T-helper 17 cell (primary cell): ENCODE measurements at regions not wholly inside any gene's neighbourhood (a gene's known extent, or its start where the extent isn't known, plus 50 kb on each side); places are given as distances from the start of the nearest gene placed in this dataset.
"Not testable (repeated sequence)": the region's sequence is repeated elsewhere in the genome, so short reads cannot be mapped to it uniquely, and the experiment has no call there.

Source experiments
- ATAC-seq: fragments of 150-1000 bp; cut with Tn5 transposase; 2 replicates; pipeline ENCODE4 v1.10.0; 2021; ENCODE audit warnings: mild to moderate bottlenecking, moderate library complexity
- DNase-seq, 3 donors: peaks; one replicate each; pipeline versions ENCODE4 v3.0.0 to v3.0.0-alpha.2; 2020 to 2021
- H3K9me3 ChIP-seq: one replicate; pipeline ENCODE4 v1.7.0; 2013; ENCODE audit warnings: low read length, mild to moderate bottlenecking; ENCODE audit not compliant: control insufficient read depth, poor library complexity, severe bottlenecking
- H3K27ac Mint-ChIP-seq: one replicate; pipeline ENCODE4 v1.8.0; 2022; ENCODE audit warnings: mild to moderate bottlenecking, moderate library complexity, mixed read lengths
- H3K27me3 Mint-ChIP-seq: one replicate; pipeline ENCODE4 v1.8.0; 2022; ENCODE audit warnings: mixed read lengths
- H3K36me3 Mint-ChIP-seq: one replicate; pipeline ENCODE4 v1.8.0; 2022; ENCODE audit warnings: low read depth, mixed read lengths
- H3K4me1 Mint-ChIP-seq: one replicate; pipeline ENCODE4 v1.8.0; 2022; ENCODE audit warnings: mild to moderate bottlenecking, mixed read lengths
- H3K4me3 Mint-ChIP-seq: one replicate; pipeline ENCODE4 v1.8.0; 2022; ENCODE audit warnings: mild to moderate bottlenecking, moderate library complexity, mixed read lengths

DNA sequence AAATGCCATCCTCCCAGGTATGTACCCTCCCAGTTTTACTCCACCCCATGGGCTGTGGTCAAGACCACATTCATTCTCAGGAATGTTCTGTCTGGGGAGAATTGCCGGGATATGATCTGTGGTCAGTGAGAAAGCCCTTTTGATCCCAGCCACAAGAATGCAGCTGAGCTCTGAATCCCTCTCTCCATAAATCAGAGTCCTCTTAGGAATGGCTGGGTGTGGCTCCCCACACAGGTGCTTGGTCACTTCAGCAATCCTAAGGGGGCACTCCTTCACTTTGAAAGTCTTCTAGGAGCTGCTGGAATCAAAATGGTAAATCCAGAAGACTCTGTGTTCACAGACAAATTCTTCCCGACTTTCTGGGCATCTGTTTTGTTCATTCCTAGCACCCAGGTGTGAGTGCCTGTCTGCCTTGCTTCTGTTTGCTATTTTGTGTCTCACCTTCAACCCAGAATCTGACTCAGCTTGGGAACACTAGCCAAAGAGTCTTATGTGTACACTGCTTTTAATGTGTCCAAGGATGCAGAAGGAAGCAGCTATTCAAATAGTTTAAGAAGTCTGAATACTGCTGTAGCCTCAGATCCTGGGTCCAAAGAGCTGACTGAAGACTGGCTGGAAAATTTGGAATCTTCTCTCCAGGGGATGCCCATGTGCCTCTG, 144.6 kb upstream of the CDKN3 start:
- ATAC-seq (no peak), DNase-seq (no peak)
- Mint-ChIP-seq H3K4me1 (no peaks in the 10 kb centered on the region), H3K27ac (no peak overlapping the region), H3K27me3 (peaks cover 55% of the 10 kb centered on the region), H3K4me3 (no peak overlapping the region), H3K36me3 (no peaks in the 10 kb centered on the region)
- H3K9me3 ChIP-seq = no peaks in the 10 kb centered on the region

DNA sequence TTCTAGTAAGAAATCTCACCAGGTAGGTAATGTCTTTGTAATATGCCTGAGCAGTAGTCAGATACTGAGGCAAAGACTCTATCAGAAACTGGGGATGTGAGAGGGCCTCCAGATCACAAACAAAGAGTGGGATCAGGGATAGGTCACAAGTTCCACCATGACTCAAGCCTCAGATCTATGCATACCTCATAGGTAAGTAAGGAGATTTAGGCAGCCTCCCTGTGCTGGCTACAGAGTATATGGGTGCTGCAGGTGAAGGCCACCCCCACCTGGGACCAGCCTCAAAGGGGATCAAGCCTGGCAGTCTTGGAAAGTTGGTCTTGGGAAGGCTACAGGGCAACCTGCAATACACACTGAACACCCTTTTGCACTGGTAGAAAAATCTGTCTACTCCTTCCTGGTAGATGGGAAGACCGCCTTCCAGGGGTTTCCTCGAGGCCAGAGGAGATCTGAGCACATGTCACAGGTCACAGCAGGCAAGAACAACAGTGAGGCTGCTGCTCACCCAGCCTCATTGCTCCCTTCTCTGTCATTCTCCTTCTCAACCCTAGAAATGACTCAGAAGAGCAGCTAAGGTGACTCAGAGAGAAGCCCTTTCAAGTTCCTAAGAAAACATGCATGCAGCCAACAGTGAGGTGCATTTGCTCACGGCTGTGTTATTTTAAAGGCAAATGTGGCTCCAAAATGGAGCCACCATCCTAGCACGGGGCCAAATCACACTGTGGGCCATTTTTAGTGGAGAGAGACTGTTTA, 143.4 kb upstream of the CDKN3 start:
- Mint-ChIP-seq H3K27ac (no peak overlapping the region), H3K27me3 (peaks cover 50% of the 10 kb centered on the region), H3K4me1 (no peaks in the 10 kb centered on the region), H3K4me3 (no peak overlapping the region), H3K36me3 (no peaks in the 10 kb centered on the region)
- no peaks in the 10 kb centered on the region for H3K9me3 ChIP-seq
- DNase-seq (no peak), ATAC-seq (no peak)

DNA sequence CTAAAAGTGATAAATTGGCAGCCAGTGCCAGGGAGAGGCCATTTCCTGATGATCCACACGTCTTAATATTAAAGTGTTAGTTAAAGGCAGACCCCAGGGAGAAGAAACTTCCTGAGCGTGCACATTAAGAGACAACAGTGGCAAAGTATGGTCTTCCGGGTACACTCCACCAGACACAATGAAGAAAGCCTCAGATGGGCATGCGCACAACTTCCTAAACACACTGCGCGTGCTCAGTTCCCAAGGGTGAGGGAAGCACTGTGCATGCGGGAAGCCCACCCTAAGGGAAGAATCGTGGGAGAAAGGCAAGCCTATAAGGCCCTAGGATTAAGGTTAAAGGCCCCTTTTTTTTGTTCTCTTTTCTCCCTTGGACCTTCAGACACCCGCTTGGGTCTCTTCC, 140.7 kb upstream of the CDKN3 start:
- H3K27ac Mint-ChIP-seq = no peak overlapping the region

DNA sequence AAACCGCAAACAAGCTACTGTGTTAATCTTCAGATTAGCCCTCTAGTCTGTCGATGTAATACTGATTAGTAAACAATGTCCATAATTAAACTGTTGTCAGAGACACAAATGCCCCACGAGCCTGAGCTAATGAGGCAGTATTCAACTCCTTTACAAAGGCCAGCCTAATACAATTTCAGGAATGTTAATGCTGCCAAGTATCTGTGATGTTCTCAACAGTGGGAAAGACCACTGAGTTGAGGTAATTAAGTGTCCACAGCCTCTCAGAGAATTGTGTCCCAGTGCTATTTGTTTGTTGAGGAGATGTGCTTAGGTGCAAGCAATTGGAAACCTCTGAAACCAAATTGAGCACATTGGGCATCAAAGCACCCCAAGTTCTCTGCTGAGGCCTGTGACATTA, 139.4 kb upstream of the CDKN3 start:
- H3K4me1 Mint-ChIP-seq = no peaks in the 10 kb centered on the region
- DNase-seq = no peak
- no peaks in the 10 kb centered on the region for H3K9me3 ChIP-seq
- H3K27ac Mint-ChIP-seq = no peak overlapping the region
- no peak for ATAC-seq
- no peak overlapping the region for H3K4me3 Mint-ChIP-seq
- no peaks in the 10 kb centered on the region for H3K36me3 Mint-ChIP-seq
- peaks cover 43% of the 10 kb centered on the region for H3K27me3 Mint-ChIP-seq

More for the DNA sequence above, 140.7 kb upstream of the CDKN3 start:
- no peak overlapping the region for H3K4me3 Mint-ChIP-seq
- H3K9me3 ChIP-seq = no peaks in the 10 kb centered on the region
- ATAC-seq (no peak), DNase-seq (no peak)
- no peaks in the 10 kb centered on the region for H3K36me3 Mint-ChIP-seq
- H3K27me3 Mint-ChIP-seq = peaks cover 46% of the 10 kb centered on the region
- no peaks in the 10 kb centered on the region for H3K4me1 Mint-ChIP-seq

DNA sequence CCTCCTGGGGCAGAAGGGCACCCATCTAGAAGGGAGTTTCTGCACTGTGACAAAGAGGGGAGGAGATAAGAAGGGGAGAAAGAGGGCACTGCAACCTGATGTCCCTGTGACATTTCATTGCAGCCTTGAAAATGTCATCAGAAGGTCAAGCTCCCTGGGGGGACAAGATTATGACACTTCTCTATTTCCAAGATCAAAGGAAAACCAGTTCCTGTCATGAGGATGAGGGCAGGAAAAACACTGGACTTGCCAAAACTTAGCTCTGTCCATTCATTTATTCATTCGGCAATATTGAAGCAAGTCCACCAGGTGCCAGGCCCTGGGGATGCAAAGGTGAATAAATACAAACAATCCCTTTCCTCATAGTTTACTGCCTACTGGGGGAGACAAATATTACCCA, 138.4 kb upstream of the CDKN3 start:
- ATAC-seq (no peak), DNase-seq (no peak)
- Mint-ChIP-seq H3K4me3 (no peak overlapping the region), H3K27ac (no peak overlapping the region), H3K4me1 (no peaks in the 10 kb centered on the region), H3K27me3 (peaks cover 34% of the 10 kb centered on the region), H3K36me3 (no peaks in the 10 kb centered on the region)
- no peaks in the 10 kb centered on the region for H3K9me3 ChIP-seq

DNA sequence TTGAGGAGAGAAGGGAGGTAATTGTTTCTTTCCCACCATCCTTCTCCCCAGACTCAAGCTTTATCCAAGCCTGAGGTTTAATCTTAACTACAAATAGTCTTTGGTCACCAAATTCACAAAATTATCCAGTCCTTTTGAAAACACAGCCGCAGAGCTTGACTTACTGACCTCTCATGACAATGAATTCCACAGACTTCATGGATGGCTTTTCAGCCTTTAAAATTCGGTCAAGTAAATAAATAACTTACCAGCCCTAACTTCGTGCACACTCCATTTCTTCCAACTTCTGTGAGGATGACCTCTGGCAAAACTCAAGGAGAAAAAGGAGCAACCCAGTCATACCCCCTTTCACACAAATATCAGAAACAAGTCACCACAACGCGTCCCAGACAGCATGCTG, 137.0 kb upstream of the CDKN3 start:
- H3K36me3 Mint-ChIP-seq = no peaks in the 10 kb centered on the region
- H3K9me3 ChIP-seq = no peaks in the 10 kb centered on the region
- no peak overlapping the region for H3K4me3 Mint-ChIP-seq
- H3K27me3 Mint-ChIP-seq = peaks cover 20% of the 10 kb centered on the region
- no peaks in the 10 kb centered on the region for H3K4me1 Mint-ChIP-seq
- no peak for DNase-seq
- ATAC-seq = no peak
- H3K27ac Mint-ChIP-seq = no peak overlapping the region

DNA sequence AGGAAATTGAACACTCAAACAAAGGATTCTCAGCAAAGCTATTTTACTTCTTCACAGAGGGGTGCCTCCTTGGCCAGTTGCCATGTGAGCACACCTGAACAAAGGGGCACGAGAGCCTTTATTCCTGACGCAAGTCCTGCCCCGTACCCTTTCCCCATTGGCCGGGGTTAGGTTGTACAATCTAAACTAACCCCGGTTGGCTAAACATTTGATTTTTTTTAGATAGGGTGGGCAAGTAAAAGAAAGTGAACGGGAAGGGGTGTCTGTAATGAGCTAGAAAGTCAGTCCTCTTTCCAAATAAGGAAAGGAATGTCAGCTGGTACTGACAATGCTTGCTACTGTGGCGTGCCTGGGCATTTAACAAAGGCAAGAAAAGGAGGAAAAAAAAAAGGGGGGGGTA, 135.5 kb upstream of the CDKN3 start:
- H3K9me3 ChIP-seq = no peaks in the 10 kb centered on the region
- Mint-ChIP-seq H3K4me1 (no peaks in the 10 kb centered on the region), H3K27ac (no peak overlapping the region), H3K36me3 (no peaks in the 10 kb centered on the region), H3K27me3 (peaks cover 30% of the 10 kb centered on the region), H3K4me3 (no peak overlapping the region)
- ATAC-seq (no peak), DNase-seq (no peak)

DNA sequence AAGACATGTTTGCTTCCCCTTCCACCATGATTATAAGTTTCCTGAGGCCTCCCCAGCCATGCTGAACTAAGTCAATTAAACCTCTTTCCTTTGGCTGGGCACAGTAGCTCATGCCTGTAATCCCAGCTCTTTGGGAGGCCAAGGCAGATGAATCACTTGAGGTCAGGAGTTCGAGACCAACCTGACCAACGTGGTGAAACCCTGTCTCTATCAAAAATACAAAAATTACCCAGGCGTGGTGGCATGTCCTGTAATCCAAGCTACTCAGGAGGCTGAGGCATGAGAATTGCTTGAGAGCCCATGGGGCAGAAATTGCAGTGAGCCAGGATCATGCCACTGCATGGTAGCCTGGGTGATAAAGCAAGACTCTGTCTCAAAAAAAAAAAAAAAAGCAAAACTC, 130.2 kb upstream of the CDKN3 start:
- H3K4me1 Mint-ChIP-seq, ATAC-seq, H3K36me3 Mint-ChIP-seq, DNase-seq, H3K27ac Mint-ChIP-seq, H3K9me3 ChIP-seq, H3K4me3 Mint-ChIP-seq: not testable (repeated sequence)
- H3K27me3 Mint-ChIP-seq = peaks cover 19% of the 10 kb centered on the region

DNA sequence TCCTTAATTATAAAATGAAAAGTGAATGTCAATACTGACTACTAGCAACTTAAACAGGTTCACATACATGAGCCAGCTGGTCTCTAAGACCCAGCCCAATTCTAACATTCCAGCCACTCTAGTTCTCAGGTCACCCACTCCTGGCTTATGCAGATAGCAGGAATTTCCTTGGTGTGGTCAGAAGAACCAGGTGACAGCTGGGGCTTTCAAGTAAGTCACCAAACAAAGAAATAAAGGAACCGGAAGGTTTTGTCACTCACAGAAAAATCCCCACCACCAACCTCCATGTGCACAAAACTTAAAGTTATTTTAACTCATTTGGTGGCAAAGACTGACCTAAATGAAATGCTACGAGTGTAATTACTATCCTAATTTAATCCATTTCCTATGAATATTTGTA, 129.6 kb upstream of the CDKN3 start:
- Mint-ChIP-seq H3K4me3 (no peak overlapping the region), H3K27ac (no peak overlapping the region), H3K27me3 (peaks cover 16% of the 10 kb centered on the region), H3K4me1 (peaks cover 2% of the 10 kb centered on the region), H3K36me3 (no peaks in the 10 kb centered on the region)
- H3K9me3 ChIP-seq = no peaks in the 10 kb centered on the region
- ATAC-seq (no peak), DNase-seq (no peak)

DNA sequence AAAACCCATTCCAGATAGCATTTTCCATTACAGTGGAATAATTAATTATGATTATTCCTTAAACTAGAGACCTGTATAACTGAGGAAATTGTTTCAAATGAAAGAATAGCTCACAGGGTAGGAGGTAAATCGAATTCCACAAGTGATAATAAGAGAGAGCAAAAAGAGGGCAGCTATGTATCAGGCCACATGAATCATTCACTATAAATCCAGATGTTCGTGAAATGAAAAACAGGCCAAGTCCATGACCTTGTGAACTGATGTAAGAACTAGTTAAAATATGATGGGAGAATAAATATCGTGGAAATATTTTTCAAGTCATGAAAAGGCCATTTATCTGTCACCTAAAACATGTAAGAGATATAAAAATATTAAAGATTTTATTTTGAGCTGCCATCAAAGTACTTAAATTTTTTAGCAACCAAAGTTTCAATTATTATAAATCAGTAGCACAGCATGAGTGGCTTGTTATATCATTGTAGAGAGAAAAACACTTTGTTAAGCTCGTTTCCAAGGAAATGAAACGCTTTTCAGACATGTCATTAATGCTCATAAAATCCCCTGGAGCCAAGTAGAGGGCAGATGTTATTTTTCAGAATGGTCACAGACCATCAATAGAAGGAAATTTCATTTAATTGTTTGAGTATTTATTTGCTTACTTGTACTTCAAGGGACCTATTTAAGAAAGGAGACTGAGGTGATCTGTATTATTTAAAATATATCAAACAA, 120.6 kb upstream of the CDKN3 start:
- H3K27me3 Mint-ChIP-seq = peaks cover 10% of the 10 kb centered on the region
- H3K36me3 Mint-ChIP-seq = no peaks in the 10 kb centered on the region
- H3K4me3 Mint-ChIP-seq = no peak overlapping the region
- H3K27ac Mint-ChIP-seq = no peak overlapping the region
- H3K4me1 Mint-ChIP-seq = peaks cover 1% of the 10 kb centered on the region
- DNase-seq (no peak), ATAC-seq (no peak)
- no peaks in the 10 kb centered on the region for H3K9me3 ChIP-seq

DNA sequence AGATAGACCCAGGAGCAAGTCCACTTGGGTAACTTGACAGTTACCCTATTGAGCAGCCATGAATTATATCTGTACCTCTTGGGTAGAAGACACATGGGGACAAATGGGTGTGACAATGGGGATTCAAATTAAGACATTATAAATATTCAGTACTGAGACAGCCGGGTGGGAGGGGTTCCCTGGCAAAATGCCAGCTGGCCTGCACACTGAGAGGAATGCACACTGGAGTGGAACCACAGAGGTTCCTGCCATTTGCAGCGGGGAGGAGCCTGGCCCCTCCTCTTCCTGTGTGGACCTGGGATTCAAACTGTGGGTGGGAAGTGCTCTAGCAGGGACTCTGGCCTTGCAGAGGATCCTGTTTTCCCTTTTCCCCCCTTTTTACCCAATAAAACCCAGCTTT, 118.7 kb upstream of the CDKN3 start:
- no peak for ATAC-seq
- H3K36me3 Mint-ChIP-seq = no peaks in the 10 kb centered on the region
- no peaks in the 10 kb centered on the region for H3K4me1 Mint-ChIP-seq
- no peaks in the 10 kb centered on the region for H3K9me3 ChIP-seq
- no peak for DNase-seq
- no peak overlapping the region for H3K27ac Mint-ChIP-seq
- peaks cover 10% of the 10 kb centered on the region for H3K27me3 Mint-ChIP-seq
- H3K4me3 Mint-ChIP-seq = no peak overlapping the region

DNA sequence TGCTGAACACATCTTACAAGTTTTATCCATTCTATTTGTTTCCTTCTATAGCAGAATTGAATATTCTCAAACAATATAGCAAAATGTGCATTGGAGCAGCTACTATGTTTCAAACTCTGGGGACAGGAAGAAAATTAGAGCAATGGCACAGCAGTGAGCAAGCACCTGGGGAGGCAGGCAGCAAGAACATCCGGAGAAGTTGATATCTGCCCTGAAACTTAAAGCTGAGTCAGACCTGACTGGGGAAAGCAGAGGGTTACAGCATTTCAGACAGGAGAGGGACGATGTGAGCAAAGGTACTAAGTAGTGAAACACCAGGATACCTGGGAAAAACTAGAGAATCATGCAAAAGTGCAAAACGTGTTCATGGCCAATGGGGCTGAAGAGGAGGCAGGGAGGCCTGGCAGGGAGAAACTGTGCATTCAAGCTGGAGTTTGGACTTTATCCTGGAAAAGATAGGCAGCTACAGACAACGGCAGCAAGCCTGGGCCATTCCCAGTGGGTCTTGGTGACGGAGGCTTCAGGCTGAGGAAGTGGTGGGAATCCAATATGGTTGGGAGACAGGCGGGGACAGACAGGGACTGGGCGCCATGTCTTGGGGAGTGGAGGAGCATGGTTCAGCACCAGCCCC, 118.0 kb upstream of the CDKN3 start:
- H3K27ac Mint-ChIP-seq = no peak overlapping the region
- H3K4me3 Mint-ChIP-seq = no peak overlapping the region
- H3K27me3 Mint-ChIP-seq = peaks cover 16% of the 10 kb centered on the region
- no peak for ATAC-seq
- no peaks in the 10 kb centered on the region for H3K9me3 ChIP-seq
- no peak for DNase-seq
- H3K4me1 Mint-ChIP-seq = no peaks in the 10 kb centered on the region
- H3K36me3 Mint-ChIP-seq = no peaks in the 10 kb centered on the region

DNA sequence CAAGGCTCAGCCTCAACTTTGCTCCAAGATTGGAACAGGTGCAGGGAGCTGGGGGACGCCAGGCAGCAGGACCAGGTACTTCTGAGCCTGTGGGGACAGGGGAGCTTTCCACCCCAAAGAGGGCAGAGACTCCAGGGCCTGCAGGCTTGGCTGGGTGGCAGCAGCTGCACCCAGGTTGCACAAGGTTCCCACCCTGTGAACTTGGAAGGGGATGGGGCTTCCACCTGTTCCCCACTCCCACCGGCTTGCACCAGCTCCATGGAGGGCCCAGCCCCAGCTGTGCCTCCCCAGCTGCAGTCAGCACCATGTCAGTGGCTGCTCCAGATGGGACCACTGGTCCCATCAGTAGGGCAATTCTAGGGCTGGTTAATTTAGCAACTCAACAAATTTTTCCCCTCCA, 114.0 kb upstream of the CDKN3 start:
- ATAC-seq (no peak), DNase-seq (no peak)
- Mint-ChIP-seq H3K27me3 (peaks cover 44% of the 10 kb centered on the region), H3K4me1 (peaks cover 2% of the 10 kb centered on the region), H3K27ac (no peak overlapping the region), H3K4me3 (no peak overlapping the region), H3K36me3 (no peaks in the 10 kb centered on the region)
- no peaks in the 10 kb centered on the region for H3K9me3 ChIP-seq
